Right ventricle myocardium inferior (tissue), 1 donor: ENCODE measurements at regions not wholly inside any gene's neighbourhood (a gene's known extent, or its start where the extent isn't known, plus 50 kb on each side); places are given as distances from the start of the nearest gene placed in this dataset.
"Not testable (repeated sequence)": the region's sequence is repeated elsewhere in the genome, so short reads cannot be mapped to it uniquely, and the experiment has no call there.

ENCODE experiments used
- ATAC-seq: fragments of 200-7000 bp; cut with Tn5 transposase; one replicate; pipeline ENCODE4 v1.9.1; 2020; ENCODE audit warnings: mild to moderate bottlenecking, moderate library complexity
- DNase-seq: peaks from one replicate; pipeline ENCODE4 v3.0.0; 2021; ENCODE audit errors: missing footprints
- intact Hi-C: fragments of 100-400 bp; cut with DNase I; formaldehyde crosslinking; loops from one replicate; pipeline ENCODE4 v1.11.0; 2022
- donor health status: DM: no; HTN: yes; CAD: no; lungs with severe emphysema.

DNA sequence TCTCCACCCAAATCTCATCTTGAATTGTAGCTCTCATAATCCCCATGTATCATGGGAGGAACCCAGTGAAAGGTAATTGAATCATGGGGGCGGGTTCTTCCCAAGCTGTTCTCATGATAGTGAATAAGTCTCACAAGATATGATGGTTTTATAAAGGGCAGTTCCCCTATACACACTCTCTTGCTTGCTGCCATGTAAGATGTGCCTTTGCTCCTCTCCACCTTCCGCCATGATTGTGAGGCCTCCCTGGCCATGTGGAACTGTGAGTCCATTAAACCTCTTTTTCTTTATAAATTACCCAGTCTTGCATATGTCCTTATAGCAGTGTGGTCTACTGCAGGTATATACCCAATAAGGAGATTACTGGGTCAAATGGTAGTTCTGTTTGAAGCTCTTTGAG lies 61.3 kb upstream of the ALOX12 start:
- not testable (repeated sequence) for ATAC-seq

DNA sequence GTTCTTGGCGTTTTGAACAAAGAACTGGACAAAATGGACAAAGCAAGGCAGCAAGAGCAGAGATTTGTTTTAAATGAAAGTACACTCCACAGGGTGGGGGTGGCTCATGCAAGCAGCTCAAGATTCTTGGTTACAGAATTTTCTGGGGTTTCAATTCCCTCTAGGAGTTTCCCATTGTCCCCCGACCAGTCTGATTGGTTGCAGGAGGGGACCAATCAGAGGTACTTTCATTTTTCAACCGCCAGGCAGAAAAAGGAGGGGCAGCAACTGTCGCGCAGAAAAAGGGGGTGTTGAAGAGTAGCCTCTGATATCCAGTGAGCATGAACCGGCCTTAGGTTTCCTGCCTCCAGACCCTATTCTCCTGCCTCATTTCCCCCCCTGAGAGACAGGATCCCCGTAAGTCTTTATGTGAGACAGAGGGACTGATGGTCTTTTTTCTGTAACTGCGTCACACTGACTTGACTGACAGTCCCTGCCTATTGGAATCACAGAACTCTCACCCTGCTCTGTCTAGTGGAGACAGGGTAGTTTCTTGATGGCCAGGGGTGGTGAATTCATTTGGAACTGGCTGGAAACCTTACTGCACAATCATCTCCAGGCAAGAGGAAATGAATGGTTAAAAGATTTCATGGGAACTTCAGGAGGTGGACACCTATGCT lies 59.4 kb upstream of the ALOX12 start:
- peak; percentile 17 for DNase-seq
- peak; percentile 42 for ATAC-seq
- intact Hi-C loops = no loop called here

More for the DNA sequence above, 61.3 kb upstream of the ALOX12 start:
- DNase-seq, intact Hi-C loops: not testable (repeated sequence)

- intact Hi-C loops = no loop called here
- DNase-seq = no peak
- no peak for ATAC-seq
These were observed 57.2 kb upstream of the ALOX12 start for GRCh38 chr17:6938637-6939036.

DNA sequence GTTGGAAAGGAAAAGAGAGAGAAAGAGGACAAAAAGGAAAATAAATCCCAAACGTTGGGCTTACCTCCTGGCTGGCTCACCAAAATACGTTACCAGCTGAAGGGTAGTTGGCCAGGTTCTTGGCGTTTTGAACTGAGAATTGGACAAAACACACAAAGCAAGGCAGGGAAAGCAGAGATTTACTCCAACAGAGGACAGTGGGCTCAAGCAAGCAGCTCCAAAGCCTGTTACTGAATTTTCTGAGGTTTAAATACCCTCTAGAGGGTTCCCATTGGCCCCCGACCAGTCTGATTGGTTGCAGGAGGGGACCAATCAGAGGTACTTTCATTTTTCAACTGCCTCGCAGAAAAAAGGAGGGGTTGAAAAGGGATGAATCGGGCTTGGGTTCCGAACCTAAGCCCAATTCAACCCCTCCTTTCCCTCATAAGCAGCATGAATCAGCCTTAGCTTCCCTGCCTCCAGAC lies 55.6 kb upstream of the ALOX12 start:
- no peak for ATAC-seq
- DNase-seq = peak; percentile 14
- intact Hi-C loops = no loop called here

- ATAC-seq (no peak), DNase-seq (no peak)
- intact Hi-C loops = no loop called here
These were observed 53.9 kb upstream of the ALOX12 start for GRCh38 chr17:6941989-6942388.

GRCh38 chr17:6943406-6943805 lies 52.4 kb upstream of the ALOX12 start:
- DNase-seq (no peak), ATAC-seq (no peak)
- intact Hi-C loops = no loop called here
